Naive thymus-derived CD4-positive, alpha-beta T cell (primary cell): ENCODE measurements at regions not wholly inside any gene's neighbourhood (a gene's known extent, or its start where the extent isn't known, plus 50 kb on each side); places are given as distances from the start of the nearest gene placed in this dataset.

ENCODE experiments used
- ATAC-seq: fragments of 150-1000 bp; cut with Tn5 transposase; 2 replicates; pipeline ENCODE4 v1.10.0; 2021; ENCODE audit warnings: mild to moderate bottlenecking, moderate library complexity
- CTCF ChIA-PET: fragments of 350-600 bp; sonication (Branson Sonifier 250); formaldehyde crosslinking; loops from one replicate; lab custom pipeline; 2021; ENCODE audit warnings: antibody characterized with exemption; lab: Charles Lee
- POLR2A ChIA-PET: fragments of 350-600 bp; sonication (Branson Sonifier 250); formaldehyde crosslinking; loops from one replicate; lab custom pipeline; 2021; ENCODE audit warnings: antibody characterized with exemption, inconsistent platforms; lab: Charles Lee
- DNase-seq, 9 donors: peaks; one replicate each; pipeline versions ENCODE4 v3.0.0 to v3.0.0-alpha.2; 2020 to 2022; ENCODE audit warnings: mixed read lengths in 1 of 9
- H3K27ac ChIP-seq: one replicate; pipeline ENCODE4 v1.7.0; 2013; ENCODE audit warnings: mild to moderate bottlenecking, low read depth, low read length, moderate library complexity
- H3K27me3 ChIP-seq, 2 donors: one replicate each; pipeline ENCODE4 v1.7.0; 2013; ENCODE audit warnings: low read length in 2 of 2, mild to moderate bottlenecking in 2 of 2, moderate library complexity in 2 of 2; ENCODE audit not compliant: control insufficient read depth in 2 of 2, insufficient read depth in 2 of 2
- H3K36me3 ChIP-seq, 3 experiments: 1 replicate in 2 of 3; 2 replicates in 1 of 3; pipeline ENCODE4 v1.7.0; 2013; ENCODE audit warnings: low read length in 3 of 3, mild to moderate bottlenecking in 3 of 3, moderate library complexity in 1 of 3; ENCODE audit not compliant: insufficient read depth in 3 of 3, control insufficient read depth in 2 of 3
- H3K4me1 ChIP-seq, 2 donors: one replicate each; pipeline ENCODE4 v1.7.0; 2013; ENCODE audit warnings: low read length in 2 of 2, mild to moderate bottlenecking in 2 of 2, moderate library complexity in 1 of 2; ENCODE audit not compliant: control insufficient read depth in 2 of 2, insufficient read depth in 2 of 2
- H3K4me3 ChIP-seq: 2 replicates; pipeline ENCODE4 v1.7.0; 2013; ENCODE audit warnings: mild to moderate bottlenecking, low read length
- H3K9me3 ChIP-seq, 3 experiments: 1 replicate in 2 of 3; 2 replicates in 1 of 3; pipeline ENCODE4 v1.7.0; 2013; ENCODE audit warnings: low read length in 3 of 3; ENCODE audit not compliant: control insufficient read depth in 2 of 3
- H3K27ac Mint-ChIP-seq, 9 donors: one replicate each; pipeline ENCODE4 v1.8.0; 2020 to 2022; ENCODE audit warnings: mixed read lengths in 9 of 9, mild to moderate bottlenecking in 8 of 9, moderate library complexity in 5 of 9, inconsistent platforms in 2 of 9
- H3K27me3 Mint-ChIP-seq, 5 donors: one replicate each; pipeline ENCODE4 v1.8.0; 2021 to 2022; ENCODE audit warnings: mixed read lengths in 5 of 5, mild to moderate bottlenecking in 1 of 5
- H3K36me3 Mint-ChIP-seq, 5 donors: one replicate each; pipeline ENCODE4 v1.8.0; 2020 to 2022; ENCODE audit warnings: mixed read lengths in 5 of 5, mild to moderate bottlenecking in 3 of 5, inconsistent platforms in 1 of 5
- H3K4me1 Mint-ChIP-seq, 7 donors: one replicate each; pipeline ENCODE4 v1.8.0; 2020 to 2022; ENCODE audit warnings: mixed read lengths in 7 of 7, mild to moderate bottlenecking in 3 of 7, inconsistent platforms in 1 of 7
- H3K4me3 Mint-ChIP-seq, 10 donors: one replicate each; pipeline ENCODE4 v1.8.0; 2020 to 2022; ENCODE audit warnings: mild to moderate bottlenecking in 10 of 10, mixed read lengths in 10 of 10, moderate library complexity in 6 of 10, inconsistent platforms in 2 of 10
- H3K9me3 Mint-ChIP-seq, 11 donors: one replicate each; pipeline ENCODE4 v1.8.0; 2020 to 2022; ENCODE audit warnings: mixed read lengths in 11 of 11, mild to moderate bottlenecking in 4 of 11, inconsistent platforms in 1 of 11, moderate library complexity in 1 of 11
- intact Hi-C, 2 donors: fragments of 100-400 bp; cut with micrococcal nuclease; formaldehyde crosslinking; loops; one replicate each; pipeline ENCODE4 v1.15.1; 2023

DNA sequence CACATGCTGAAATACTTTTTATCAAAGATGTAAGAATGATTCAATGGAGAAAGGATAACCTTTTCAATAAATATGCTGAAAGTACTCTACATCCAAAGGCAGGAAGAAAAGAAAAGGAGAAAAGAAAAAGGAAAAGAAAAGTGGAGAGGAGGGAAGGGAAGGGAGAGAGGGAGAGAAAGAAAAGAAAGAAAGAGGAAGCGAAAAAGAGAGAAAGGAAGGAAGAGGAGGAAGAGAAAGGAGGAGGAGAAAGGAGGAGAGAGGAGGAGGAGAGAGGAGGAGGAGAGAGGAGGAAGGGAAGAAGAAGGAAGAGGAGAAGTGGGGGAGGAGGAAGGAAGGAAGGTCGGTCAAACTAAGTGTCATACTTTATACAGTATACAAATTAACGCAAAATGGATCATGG is 297.4 kb upstream of the HSF2 start:
- POLR2A ChIA-PET: no interaction called here
- H3K9me3 ChIP-seq: no peaks in the 10 kb centered on the region
- Mint-ChIP-seq H3K4me1 (no peaks in the 10 kb centered on the region), H3K9me3 (peaks cover 0 to 5% (median 0%) of the 10 kb centered on the region in 11 donors), H3K4me3 (no peak overlapping the region), H3K36me3 (no peaks in the 10 kb centered on the region), H3K27ac (no peak overlapping the region), H3K27me3 (peaks cover 0 to 32% (median 8%) of the 10 kb centered on the region in 5 donors)
- intact Hi-C loops: no loop called here
- DNase-seq: no peak
- H3K4me1 ChIP-seq: no peaks in the 10 kb centered on the region
- no peak overlapping the region for H3K27ac ChIP-seq
- CTCF ChIA-PET: no interaction called here
- no peaks in the 10 kb centered on the region for H3K36me3 ChIP-seq
- H3K4me3 ChIP-seq: no peak overlapping the region
- ATAC-seq: no peak
- no peaks in the 10 kb centered on the region for H3K27me3 ChIP-seq

- CTCF ChIA-PET: no interaction called here
- POLR2A ChIA-PET: no interaction called here
- Histone ChIP-seq H3K9me3 (no peaks in the 10 kb centered on the region), H3K27me3 (no peaks in the 10 kb centered on the region), H3K4me3 (no peak overlapping the region), H3K27ac (no peak overlapping the region), H3K36me3 (no peaks in the 10 kb centered on the region), H3K4me1 (no peaks in the 10 kb centered on the region)
- Mint-ChIP-seq H3K4me1 (peaks cover 0 to 1% (median 0%) of the 10 kb centered on the region in 7 donors), H3K27me3 (peaks cover 0 to 6% (median 0%) of the 10 kb centered on the region in 5 donors), H3K36me3 (no peaks in the 10 kb centered on the region), H3K9me3 (no peaks in the 10 kb centered on the region), H3K4me3 (no peak overlapping the region), H3K27ac (no peak overlapping the region)
- ATAC-seq (no peak), DNase-seq (no peak)
- intact Hi-C loops: no loop called here
These were observed 292.1 kb upstream of the HSF2 start for GRCh38 chr6:122107256-122107852.

GRCh38 chr6:122109075-122109474 is 290.4 kb upstream of the HSF2 start:
- ATAC-seq (no peak), DNase-seq (no peak)
- CTCF ChIA-PET: no interaction called here
- Mint-ChIP-seq H3K27ac (no peak overlapping the region), H3K36me3 (no peaks in the 10 kb centered on the region), H3K4me1 (peaks cover 0 to 3% (median 0%) of the 10 kb centered on the region in 7 donors), H3K4me3 (no peak overlapping the region), H3K9me3 (no peaks in the 10 kb centered on the region), H3K27me3 (peaks cover 0 to 11% (median 0%) of the 10 kb centered on the region in 5 donors)
- no peak overlapping the region for H3K27ac ChIP-seq
- no peak overlapping the region for H3K4me3 ChIP-seq
- intact Hi-C loops: no loop called here
- POLR2A ChIA-PET: no interaction called here
- no peaks in the 10 kb centered on the region for H3K27me3 ChIP-seq
- no peaks in the 10 kb centered on the region for H3K36me3 ChIP-seq
- H3K9me3 ChIP-seq: no peaks in the 10 kb centered on the region
- H3K4me1 ChIP-seq: no peaks in the 10 kb centered on the region

GRCh38 chr6:122114717-122115116 is 284.7 kb upstream of the HSF2 start:
- Histone ChIP-seq H3K36me3 (no peaks in the 10 kb centered on the region), H3K27ac (no peak overlapping the region), H3K4me3 (no peak overlapping the region), H3K9me3 (no peaks in the 10 kb centered on the region), H3K27me3 (no peaks in the 10 kb centered on the region), H3K4me1 (no peaks in the 10 kb centered on the region)
- H3K27me3 Mint-ChIP-seq: peaks cover 0 to 14% (median 0%) of the 10 kb centered on the region in 5 donors
- H3K36me3 Mint-ChIP-seq: no peaks in the 10 kb centered on the region
- no peaks in the 10 kb centered on the region for H3K9me3 Mint-ChIP-seq
- H3K4me3 Mint-ChIP-seq: no peak overlapping the region
- DNase-seq: no peak
- POLR2A ChIA-PET: no interaction called here
- peaks cover 0 to 1% (median 0%) of the 10 kb centered on the region in 7 donors for H3K4me1 Mint-ChIP-seq
- no peak for ATAC-seq
- intact Hi-C loops: no loop called here
- no peak overlapping the region for H3K27ac Mint-ChIP-seq
- CTCF ChIA-PET: no interaction called here

DNA sequence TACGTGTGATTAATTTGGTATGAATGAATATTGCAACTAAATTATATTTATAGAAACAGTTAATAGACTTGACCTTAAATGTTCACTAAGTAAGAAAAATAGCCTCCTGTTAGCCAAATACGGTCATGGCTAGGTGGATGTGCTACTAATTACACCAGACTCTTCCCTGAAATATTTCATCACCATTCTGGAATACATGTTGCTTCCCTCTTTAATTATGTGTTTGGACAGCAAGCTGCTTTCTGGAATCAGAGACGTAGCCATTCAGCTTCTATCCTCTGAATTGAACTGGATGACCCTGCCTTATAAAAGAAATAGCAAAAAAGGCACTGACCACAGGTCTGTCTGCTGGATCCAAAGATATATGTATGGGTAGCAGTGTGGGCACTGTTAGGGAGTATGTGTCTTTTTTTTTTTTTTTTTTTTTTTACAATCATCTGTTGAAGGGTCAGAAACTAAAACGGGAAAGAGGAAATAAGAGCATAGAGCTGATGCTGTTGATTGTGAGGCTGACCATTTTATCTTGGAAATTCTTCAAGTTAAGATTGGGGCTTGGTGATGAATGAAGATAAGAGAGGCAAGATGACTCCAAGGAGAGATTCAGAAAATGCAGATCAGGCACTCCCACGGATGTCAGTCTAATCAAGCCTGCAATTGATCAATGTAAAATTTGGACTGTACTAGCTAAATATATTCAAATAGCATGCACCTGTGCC is 283.2 kb upstream of the HSF2 start:
- no peaks in the 10 kb centered on the region for H3K9me3 ChIP-seq
- no peaks in the 10 kb centered on the region for H3K36me3 ChIP-seq
- Mint-ChIP-seq H3K4me3 (no peak overlapping the region), H3K27me3 (peaks cover 0 to 10% (median 0%) of the 10 kb centered on the region in 5 donors), H3K9me3 (no peaks in the 10 kb centered on the region), H3K4me1 (peaks cover 0 to 1% (median 0%) of the 10 kb centered on the region in 7 donors), H3K36me3 (no peaks in the 10 kb centered on the region), H3K27ac (no peak overlapping the region)
- no peak overlapping the region for H3K27ac ChIP-seq
- no peaks in the 10 kb centered on the region for H3K4me1 ChIP-seq
- POLR2A ChIA-PET: no interaction called here
- intact Hi-C loops: no loop called here
- no peak overlapping the region for H3K4me3 ChIP-seq
- CTCF ChIA-PET: no interaction called here
- no peak for ATAC-seq
- DNase-seq: no peak
- H3K27me3 ChIP-seq: no peaks in the 10 kb centered on the region

GRCh38 chr6:122116835-122117627 is 282.4 kb upstream of the HSF2 start:
- intact Hi-C loops: no loop called here
- Histone ChIP-seq H3K36me3 (no peaks in the 10 kb centered on the region), H3K4me3 (no peak overlapping the region), H3K4me1 (no peaks in the 10 kb centered on the region), H3K27ac (no peak overlapping the region), H3K27me3 (no peaks in the 10 kb centered on the region), H3K9me3 (no peaks in the 10 kb centered on the region)
- H3K4me1 Mint-ChIP-seq: peaks cover 0 to 1% (median 0%) of the 10 kb centered on the region in 7 donors
- H3K27me3 Mint-ChIP-seq: peaks cover 0 to 9% (median 0%) of the 10 kb centered on the region in 5 donors
- ChIA-PET CTCF (no interaction called here), POLR2A (no interaction called here)
- no peak overlapping the region for H3K4me3 Mint-ChIP-seq
- H3K9me3 Mint-ChIP-seq: no peaks in the 10 kb centered on the region
- ATAC-seq (no peak), DNase-seq (no peak)
- H3K36me3 Mint-ChIP-seq: no peaks in the 10 kb centered on the region
- no peak overlapping the region for H3K27ac Mint-ChIP-seq
